ENCODE measurements at regions not wholly inside any gene's neighbourhood (a gene's known extent, or its start where the extent isn't known, plus 50 kb on each side); places are given as distances from the start of the nearest gene placed in this dataset.

DNA sequence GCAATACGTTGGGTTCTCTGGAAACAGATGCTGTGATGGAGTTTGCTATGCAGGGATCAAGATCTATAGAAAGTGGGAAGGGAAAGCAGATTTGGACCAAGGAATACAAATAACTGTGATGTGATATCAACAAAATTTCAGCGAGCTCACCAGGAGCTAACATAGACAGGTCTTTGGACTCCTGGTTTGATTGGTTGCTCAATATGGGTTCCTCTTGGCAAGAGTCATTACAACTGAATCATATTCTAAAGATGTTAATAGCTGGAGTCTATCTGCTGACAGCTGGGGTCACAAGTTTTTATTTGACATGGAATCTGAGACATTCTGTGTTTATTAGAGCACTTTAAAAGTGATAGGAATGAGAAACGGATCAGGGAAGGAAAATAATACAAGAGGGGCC, 637.6 kb upstream of the GNPDA2 start:
- no peak overlapping the region for H3K4me3 ChIP-seq (ENCODE audit: low read depth, low read length)
- no peak for TF ChIP-seq CTCF (conservative IDR thresholded peaks at IDR 0.05; ENCODE audit: low read depth, low read length)
- DNase-seq (ENCODE audit: low read depth) = no peak

DNA sequence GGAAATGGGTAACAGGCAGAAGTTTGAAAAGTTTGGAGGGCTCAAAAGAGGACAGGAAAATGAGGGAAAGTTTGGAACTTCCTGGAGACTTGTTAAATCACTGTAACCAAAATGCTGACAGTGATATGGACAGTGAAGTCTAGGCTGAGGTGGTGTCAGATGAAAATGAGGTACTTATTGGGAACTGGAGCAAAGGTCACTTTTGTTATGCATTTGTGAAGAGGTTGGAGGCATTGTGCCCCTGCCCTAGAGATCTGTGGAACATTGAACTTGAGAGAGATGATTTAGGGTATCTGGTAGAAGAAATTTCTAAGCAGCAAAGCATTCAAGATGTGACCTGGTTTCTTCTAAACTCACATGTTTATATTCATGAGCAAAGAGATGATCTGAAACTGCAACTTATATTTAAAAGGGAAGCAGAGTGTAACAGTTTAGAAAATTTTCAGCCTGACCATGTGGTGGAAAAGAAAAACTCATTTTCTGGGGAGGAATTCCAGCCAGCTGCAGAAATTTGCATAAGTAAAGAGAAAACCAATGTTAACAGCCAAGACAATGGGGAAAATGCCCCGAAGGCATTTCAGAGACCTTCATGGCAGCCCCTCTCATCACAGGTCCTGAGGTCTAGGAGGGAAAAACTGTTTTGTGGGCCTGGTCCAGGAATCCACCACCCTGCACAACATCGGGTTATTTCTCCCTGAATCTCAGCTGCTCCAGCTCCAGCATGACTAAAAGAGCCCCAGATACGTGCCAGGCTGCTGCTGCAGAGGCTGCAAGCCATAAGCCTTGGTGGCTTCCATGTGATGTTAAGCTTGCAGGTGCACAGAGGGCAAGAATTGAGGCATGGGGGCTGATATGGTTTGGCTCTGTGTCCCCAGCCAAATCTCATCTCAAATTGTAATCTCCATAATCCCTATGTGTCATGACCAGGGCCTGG, 632.5 kb upstream of the GNPDA2 start:
- TF ChIP-seq CTCF (conservative IDR thresholded peaks at IDR 0.05; ENCODE audit: low read depth, low read length) = no peak
- H3K4me3 ChIP-seq (ENCODE audit: low read depth, low read length) = no peak overlapping the region
- DNase-seq (ENCODE audit: low read depth) = no peak

GRCh38 chr4:45353161-45353560, 626.8 kb upstream of the GNPDA2 start:
- H3K4me3 ChIP-seq (ENCODE audit: low read depth, low read length) = no peak overlapping the region
- DNase-seq (ENCODE audit: low read depth) = no peak
- TF ChIP-seq CTCF (conservative IDR thresholded peaks at IDR 0.05; ENCODE audit: low read depth, low read length) = no peak

- DNase-seq (ENCODE audit: low read depth) = peak; percentile 7
- peak overlapping the region; percentile 17 for H3K4me3 ChIP-seq (ENCODE audit: low read depth, low read length)
- TF ChIP-seq CTCF (conservative IDR thresholded peaks at IDR 0.05; ENCODE audit: low read depth, low read length) = no peak
Measured at GRCh38 chr4:45350438-45350837, 624.1 kb upstream of the GNPDA2 start.

DNA sequence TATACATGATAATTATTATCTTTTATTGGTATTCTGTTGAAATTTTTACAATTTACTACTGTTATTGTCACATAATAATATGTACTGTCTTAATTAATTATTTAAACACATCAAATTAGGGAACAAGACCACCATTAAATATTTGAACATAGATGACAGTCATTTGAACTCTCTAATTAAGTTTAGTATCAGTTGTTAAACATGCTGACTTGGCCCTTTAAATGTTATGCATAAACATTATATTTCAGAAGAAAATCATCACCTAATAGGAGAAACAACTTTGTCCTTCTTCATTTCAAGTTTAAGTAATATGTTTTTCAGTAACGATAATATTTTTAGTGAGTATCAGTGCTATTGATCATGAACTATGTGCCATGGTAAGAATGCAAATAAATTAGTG, 623.5 kb upstream of the GNPDA2 start:
- no peak overlapping the region for H3K4me3 ChIP-seq (ENCODE audit: low read depth, low read length)
- DNase-seq (ENCODE audit: low read depth) = no peak
- no peak for TF ChIP-seq CTCF (conservative IDR thresholded peaks at IDR 0.05; ENCODE audit: low read depth, low read length)

DNA sequence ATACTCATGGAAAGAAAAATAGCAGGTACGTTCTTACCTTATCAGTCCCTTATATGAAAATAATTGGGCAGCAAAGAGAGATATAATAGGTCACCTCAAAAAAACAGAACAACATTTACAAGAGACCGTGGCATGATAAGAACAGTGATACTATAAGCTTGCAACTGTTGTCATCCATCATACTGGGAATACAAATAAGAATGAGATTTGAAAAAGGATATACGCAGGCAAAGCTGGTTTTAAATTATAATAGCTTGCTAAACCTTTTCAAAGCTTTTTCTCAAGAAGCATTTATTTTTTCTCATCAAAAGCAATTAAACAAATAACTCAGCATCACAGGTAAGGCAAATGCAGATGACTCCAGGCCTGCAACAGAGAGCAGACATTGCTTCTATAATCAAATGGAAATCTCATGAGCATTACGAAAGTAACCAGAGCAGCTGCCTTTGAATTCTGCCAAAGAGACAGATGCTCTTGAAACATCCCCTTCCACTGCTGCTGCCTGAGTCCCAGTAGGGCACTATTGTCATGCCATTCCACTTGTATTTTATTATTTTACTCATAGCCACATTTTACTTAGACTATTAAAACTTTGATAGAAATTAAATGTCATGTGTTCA, 620.6 kb upstream of the GNPDA2 start:
- no peak for TF ChIP-seq CTCF (conservative IDR thresholded peaks at IDR 0.05; ENCODE audit: low read depth, low read length)
- no peak for DNase-seq (ENCODE audit: low read depth)

More for the DNA sequence above, 620.6 kb upstream of the GNPDA2 start:
- H3K4me3 ChIP-seq (ENCODE audit: low read depth, low read length) = no peak overlapping the region

Data from epithelial cell of proximal tubule (primary cell).